ENCODE measurements at regions not wholly inside any gene's neighbourhood (a gene's known extent, or its start where the extent isn't known, plus 50 kb on each side); places are given as distances from the start of the nearest gene placed in this dataset.

- H3K27me3 ChIP-seq: peaks cover 6% of the 10 kb centered on the region
- no peak for DNase-seq
These were observed 361.6 kb upstream of the SHH start for GRCh38 chr7:156173748-156174353.

GRCh38 chr7:156173346-156173745 lies 361.1 kb upstream of the SHH start:
- TF ChIP-seq CTCF (IDR thresholded peaks at IDR 0.05; ENCODE audit: low read depth, low read length): no peak
- Histone ChIP-seq H3K9me3 (no peaks in the 10 kb centered on the region), H3K36me3 (no peaks in the 10 kb centered on the region), H3K4me3 (ENCODE audit: low read depth, low read length) (no peak overlapping the region), H3K4me1 (no peaks in the 10 kb centered on the region), H3K27me3 (peaks cover 6% of the 10 kb centered on the region)
- DNase-seq: no peak

More at GRCh38 chr7:156173748-156174353, 361.6 kb upstream of the SHH start:
- no peaks in the 10 kb centered on the region for H3K36me3 ChIP-seq
- TF ChIP-seq CTCF (IDR thresholded peaks at IDR 0.05; ENCODE audit: low read depth, low read length): no peak
- H3K9me3 ChIP-seq: no peaks in the 10 kb centered on the region
- no peaks in the 10 kb centered on the region for H3K4me1 ChIP-seq
- no peak overlapping the region for H3K4me3 ChIP-seq (ENCODE audit: low read depth, low read length)

GRCh38 chr7:156172638-156173037 lies 360.4 kb upstream of the SHH start:
- peaks cover under 1% of the 10 kb centered on the region for H3K27me3 ChIP-seq
- no peak for TF ChIP-seq CTCF (IDR thresholded peaks at IDR 0.05; ENCODE audit: low read depth, low read length)
- H3K36me3 ChIP-seq: no peaks in the 10 kb centered on the region
- H3K4me3 ChIP-seq (ENCODE audit: low read depth, low read length): no peak overlapping the region
- no peak for DNase-seq
- no peaks in the 10 kb centered on the region for H3K4me1 ChIP-seq
- H3K9me3 ChIP-seq: no peaks in the 10 kb centered on the region

- H3K27me3 ChIP-seq: no peaks in the 10 kb centered on the region; the same call in 1 of the 2 replicates
- H3K36me3 ChIP-seq: no peaks in the 10 kb centered on the region
- H3K4me1 ChIP-seq: no peaks in the 10 kb centered on the region
- no peaks in the 10 kb centered on the region for H3K9me3 ChIP-seq
- no peak overlapping the region for H3K4me3 ChIP-seq (ENCODE audit: low read depth, low read length)
- DNase-seq: no peak
- TF ChIP-seq CTCF (IDR thresholded peaks at IDR 0.05; ENCODE audit: low read depth, low read length): no peak
These were observed 357.5 kb upstream of the SHH start for GRCh38 chr7:156169474-156170370.

GRCh38 chr7:156168434-156168833 lies 356.2 kb upstream of the SHH start:
- no peaks in the 10 kb centered on the region; the same call in 1 of the 2 replicates for H3K27me3 ChIP-seq
- TF ChIP-seq CTCF (IDR thresholded peaks at IDR 0.05; ENCODE audit: low read depth, low read length): no peak
- no peaks in the 10 kb centered on the region for H3K9me3 ChIP-seq
- no peak overlapping the region for H3K4me3 ChIP-seq (ENCODE audit: low read depth, low read length)
- H3K36me3 ChIP-seq: no peaks in the 10 kb centered on the region
- H3K4me1 ChIP-seq: no peaks in the 10 kb centered on the region
- no peak for DNase-seq

GRCh38 chr7:156167987-156168386 lies 355.7 kb upstream of the SHH start:
- no peaks in the 10 kb centered on the region for H3K9me3 ChIP-seq
- no peaks in the 10 kb centered on the region for H3K36me3 ChIP-seq
- no peak for DNase-seq
- no peaks in the 10 kb centered on the region for H3K4me1 ChIP-seq
- TF ChIP-seq CTCF (IDR thresholded peaks at IDR 0.05; ENCODE audit: low read depth, low read length): no peak
- H3K27me3 ChIP-seq: no peaks in the 10 kb centered on the region; the same call in 1 of the 2 replicates
- no peak overlapping the region for H3K4me3 ChIP-seq (ENCODE audit: low read depth, low read length)
